ENCODE measurements at regions not wholly inside any gene's neighbourhood (a gene's known extent, or its start where the extent isn't known, plus 50 kb on each side); places are given as distances from the start of the nearest gene placed in this dataset.

DNA sequence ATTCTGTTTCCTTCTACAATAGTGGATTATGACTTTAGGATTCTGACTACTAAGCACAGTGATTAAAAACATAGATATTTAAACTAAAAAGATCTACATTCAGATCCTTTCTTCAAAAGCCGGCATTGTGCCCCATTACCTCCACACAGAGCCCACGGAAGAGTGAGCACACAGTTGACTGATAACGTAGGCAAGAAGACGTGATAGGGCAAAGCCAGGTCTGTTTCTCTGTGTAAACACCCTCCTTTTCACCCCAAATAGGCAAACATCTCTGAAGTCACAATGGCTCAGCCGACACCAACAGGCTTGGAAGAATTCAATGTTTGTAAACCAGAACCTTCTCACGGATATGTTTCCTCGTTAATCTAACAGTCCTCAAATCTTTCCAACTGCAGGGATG lies 302.9 kb downstream of the CMPK2 start:
- H2BK15ac ChIP-seq (ENCODE audit: low read depth, low read length), result no peak overlapping the region
- no peaks in the 10 kb centered on the region for H3K36me3 Mint-ChIP-seq (ENCODE audit: insufficient read depth in 1 of 3, low read depth in 3 of 3)
- no peak overlapping the region for H3K9ac ChIP-seq (ENCODE audit: extremely low read depth, insufficient read length, low read length)
- H3K9me3 Mint-ChIP-seq, result no peaks in the 10 kb centered on the region
- H4K20me1 ChIP-seq (ENCODE audit: control insufficient read depth, insufficient read depth, insufficient read length), result no peaks in the 10 kb centered on the region
- no peaks in the 10 kb centered on the region for H3K4me1 ChIP-seq (ENCODE audit: insufficient read depth, low read length)
- no peak overlapping the region for H2BK20ac ChIP-seq (ENCODE audit: low read depth, low read length, poor library complexity, severe bottlenecking)
- H2AK5ac ChIP-seq (ENCODE audit: insufficient read length, low read length), result no peak overlapping the region
- H4K8ac ChIP-seq (replicated peaks; ENCODE audit: insufficient read length, low read depth, low read length), result no peak overlapping the region
- peaks cover 0 to 6% of the 10 kb centered on the region in 2 experiments; a peak in 1 of 4 replicates for H3K4me1 Mint-ChIP-seq
- no peak overlapping the region for H3K27ac ChIP-seq (ENCODE audit: insufficient read length, low read depth, low read length)
- H4K91ac ChIP-seq (ENCODE audit: insufficient read length, low read depth, low read length), result no peak overlapping the region
- no peak overlapping the region for H2AFZ ChIP-seq (ENCODE audit: low read length)
- no peak overlapping the region for H3K4me2 ChIP-seq (ENCODE audit: insufficient read depth, insufficient read length, low read length)
- H3K27ac Mint-ChIP-seq, result no peak overlapping the region
- H3K79me2 ChIP-seq (ENCODE audit: insufficient read depth, low read length), result no peaks in the 10 kb centered on the region
- no peaks in the 10 kb centered on the region for H3K23me2 ChIP-seq (ENCODE audit: insufficient read length, low read depth, low read length, poor library complexity, severe bottlenecking)
- no peaks in the 10 kb centered on the region for H3K27me3 Mint-ChIP-seq (ENCODE audit: low read depth)
- no peak overlapping the region for H4K5ac ChIP-seq (ENCODE audit: insufficient read length, low read depth, low read length)
- no peak overlapping the region for H3K4me3 Mint-ChIP-seq
- no peak overlapping the region for H3K4ac ChIP-seq (ENCODE audit: low read depth, low read length)
- no peak overlapping the region for H3K23ac ChIP-seq (ENCODE audit: insufficient read length, low read depth, low read length)
- no peaks in the 10 kb centered on the region for H3K79me1 ChIP-seq (ENCODE audit: insufficient read depth, low read depth, low read length, poor library complexity, severe bottlenecking)
- H3K9me3 ChIP-seq (ENCODE audit: control insufficient read depth, low read depth, low read length), result no peaks in the 10 kb centered on the region
- no peak for DNase-seq
- H2BK12ac ChIP-seq (ENCODE audit: insufficient read length, low read depth, low read length), result no peak overlapping the region
- H3K14ac ChIP-seq (ENCODE audit: insufficient read depth, low read length), result no peak overlapping the region
- no peak overlapping the region for H3K56ac ChIP-seq (ENCODE audit: insufficient read length, low read depth, low read length)
- no peak overlapping the region for H3K18ac ChIP-seq (ENCODE audit: insufficient read length, low read depth, low read length)
- H3K27me3 ChIP-seq (ENCODE audit: insufficient read depth, low read length), result no peaks in the 10 kb centered on the region
- TF ChIP-seq CTCF (conservative IDR thresholded peaks at IDR 0.05), result no peak
- no peak overlapping the region for H2BK120ac ChIP-seq (ENCODE audit: low read depth, low read length, poor library complexity, severe bottlenecking)
- H2BK5ac ChIP-seq (ENCODE audit: insufficient read length, low read length), result no peak overlapping the region
- no CpG with 5 or more reads among the region's 7 CpGs for WGBS (ENCODE audit: extremely low coverage, insufficient read length, low lambda C conversion rate)
- H3T11ph ChIP-seq (ENCODE audit: low read length), result no peak overlapping the region

Data from H9 (cell line).